H9 (cell line): ENCODE measurements at regions not wholly inside any gene's neighbourhood (a gene's known extent, or its start where the extent isn't known, plus 50 kb on each side); places are given as distances from the start of the nearest gene placed in this dataset.

Experiments used
- DNase-seq: peaks from one replicate; pipeline ENCODE4 v3.0.0-alpha.2; 2017
- H2AFZ ChIP-seq: one replicate; pipeline ENCODE4 v1.6.1; 2013; ENCODE audit warnings: mild to moderate bottlenecking, low read length, control low read depth, moderate library complexity
- H2AK5ac ChIP-seq: 2 replicates; pipeline ENCODE4 v1.6.1; 2013; ENCODE audit warnings: low read length, control low read depth, mixed read lengths; ENCODE audit not compliant: insufficient read length
- H2BK120ac ChIP-seq: one replicate; pipeline ENCODE4 v1.6.1; 2013; ENCODE audit warnings: low read depth, mild to moderate bottlenecking, low read length, control low read depth, inconsistent platforms; ENCODE audit not compliant: poor library complexity, severe bottlenecking
- H2BK12ac ChIP-seq: 2 replicates; pipeline ENCODE4 v1.6.1; 2013; ENCODE audit warnings: low read length, control low read depth, mixed read lengths, low read depth; ENCODE audit not compliant: insufficient read length
- H2BK15ac ChIP-seq: 2 replicates; pipeline ENCODE4 v1.6.1; 2013; ENCODE audit warnings: low read depth, low read length, control low read depth
- H2BK20ac ChIP-seq: one replicate; pipeline ENCODE4 v1.6.1; 2013; ENCODE audit warnings: low read depth, mild to moderate bottlenecking, low read length, control low read depth, inconsistent platforms; ENCODE audit not compliant: poor library complexity, severe bottlenecking
- H2BK5ac ChIP-seq: 2 replicates; pipeline ENCODE4 v1.6.1; 2013; ENCODE audit warnings: low read length, control low read depth, mixed read lengths; ENCODE audit not compliant: insufficient read length
- H3K14ac ChIP-seq: 2 replicates; pipeline ENCODE4 v1.6.1; 2013; ENCODE audit warnings: low read length, control low read depth; ENCODE audit not compliant: insufficient read depth
- H3K18ac ChIP-seq: 2 replicates; pipeline ENCODE4 v1.6.1; 2013; ENCODE audit warnings: low read depth, mild to moderate bottlenecking, mixed read lengths, low read length, control low read depth; ENCODE audit not compliant: insufficient read length
- H3K23ac ChIP-seq: 2 replicates; pipeline ENCODE4 v1.6.1; 2013; ENCODE audit warnings: low read length, control low read depth, mixed read lengths, low read depth; ENCODE audit not compliant: insufficient read length
- H3K23me2 ChIP-seq: 2 replicates; pipeline ENCODE4 v1.6.1; 2013; ENCODE audit warnings: low read depth, mild to moderate bottlenecking, mixed read lengths, low read length, control low read depth; ENCODE audit not compliant: insufficient read length, poor library complexity, severe bottlenecking
- H3K27ac ChIP-seq: 2 replicates; pipeline ENCODE4 v1.5.1; 2013; ENCODE audit warnings: low read length, control low read depth, mixed read lengths, low read depth; ENCODE audit not compliant: insufficient read length
- H3K27me3 ChIP-seq: 2 replicates; pipeline ENCODE4 v1.6.1; 2013; ENCODE audit warnings: low read length, control low read depth, inconsistent platforms; ENCODE audit not compliant: insufficient read depth
- H3K4ac ChIP-seq: 2 replicates; pipeline ENCODE4 v1.6.1; 2013; ENCODE audit warnings: low read depth, mild to moderate bottlenecking, control low read depth, inconsistent platforms, low read length, moderate library complexity
- H3K4me1 ChIP-seq: 2 replicates; pipeline ENCODE4 v1.6.1; 2013; ENCODE audit warnings: low read length, control low read depth, inconsistent platforms; ENCODE audit not compliant: insufficient read depth
- H3K4me2 ChIP-seq: 2 replicates; pipeline ENCODE4 v1.6.1; 2013; ENCODE audit warnings: low read length, control low read depth, mixed read lengths; ENCODE audit not compliant: insufficient read length, insufficient read depth
- H3K56ac ChIP-seq: 2 replicates; pipeline ENCODE4 v1.6.1; 2013; ENCODE audit warnings: low read depth, mild to moderate bottlenecking, mixed read lengths, low read length, control low read depth; ENCODE audit not compliant: insufficient read length
- H3K79me1 ChIP-seq: 2 replicates; pipeline ENCODE4 v1.6.1; 2013; ENCODE audit warnings: low read depth, mild to moderate bottlenecking, moderate library complexity, low read length, control low read depth, inconsistent platforms; ENCODE audit not compliant: insufficient read depth, poor library complexity, severe bottlenecking
- H3K79me2 ChIP-seq: 2 replicates; pipeline ENCODE4 v1.6.1; 2013; ENCODE audit warnings: low read length, control low read depth, inconsistent platforms; ENCODE audit not compliant: insufficient read depth
- H3K9ac ChIP-seq: 2 replicates; pipeline ENCODE4 v1.6.1; 2013; ENCODE audit warnings: low read length, control low read depth, mixed read lengths; ENCODE audit not compliant: insufficient read length; ENCODE audit errors: extremely low read depth
- H3K9me3 ChIP-seq: one replicate; pipeline ENCODE4 v1.6.1; 2013; ENCODE audit warnings: low read depth, low read length, inconsistent platforms; ENCODE audit not compliant: control insufficient read depth
- H3T11ph ChIP-seq: one replicate; pipeline ENCODE4 v1.6.1; 2013; ENCODE audit warnings: mild to moderate bottlenecking, low read length, control low read depth, inconsistent platforms
- H4K20me1 ChIP-seq: one replicate; pipeline ENCODE4 v1.6.1; 2013; ENCODE audit not compliant: control insufficient read depth, insufficient read length, insufficient read depth
- H4K5ac ChIP-seq: 2 replicates; pipeline ENCODE4 v1.6.1; 2013; ENCODE audit warnings: low read depth, mild to moderate bottlenecking, mixed read lengths, low read length, control low read depth; ENCODE audit not compliant: insufficient read length
- H4K8ac ChIP-seq: replicated peaks from 2 replicates; pipeline ENCODE4 v1.6.1; 2013; ENCODE audit warnings: low read length, control low read depth, mixed read lengths, low read depth; ENCODE audit not compliant: insufficient read length
- H4K91ac ChIP-seq: 2 replicates; pipeline ENCODE4 v1.6.1; 2013; ENCODE audit warnings: low read depth, mild to moderate bottlenecking, moderate library complexity, mixed read lengths, low read length, control low read depth; ENCODE audit not compliant: insufficient read length
- H3K27ac Mint-ChIP-seq, 3 experiments: 2 replicates in 2 of 3; 3 replicates in 1 of 3; pipeline ENCODE4 v1.8.0; 2020 to 2021; ENCODE audit warnings: mixed read lengths in 3 of 3, mild to moderate bottlenecking in 1 of 3, moderate library complexity in 1 of 3
- H3K27me3 Mint-ChIP-seq: 2 replicates; pipeline ENCODE4 v1.8.0; 2021; ENCODE audit warnings: low read depth, mild to moderate bottlenecking, moderate library complexity, mixed read lengths
- H3K36me3 Mint-ChIP-seq, 3 experiments: 2 replicates in 2 of 3; 3 replicates in 1 of 3; pipeline ENCODE4 v1.8.0; 2020 to 2021; ENCODE audit warnings: low read depth in 3 of 3, mixed read lengths in 3 of 3; ENCODE audit not compliant: insufficient read depth in 1 of 3
- H3K4me1 Mint-ChIP-seq, 2 experiments: 2 replicates each; pipeline ENCODE4 v1.8.0; 2020; ENCODE audit warnings: mixed read lengths in 2 of 2
- H3K4me3 Mint-ChIP-seq, 2 experiments: 2 replicates in 1 of 2; 3 replicates in 1 of 2; pipeline ENCODE4 v1.8.0; 2020 to 2021; ENCODE audit warnings: mild to moderate bottlenecking in 2 of 2, mixed read lengths in 2 of 2, moderate library complexity in 1 of 2
- H3K9me3 Mint-ChIP-seq, 2 experiments: 2 replicates in 1 of 2; 3 replicates in 1 of 2; pipeline ENCODE4 v1.8.0; 2020; ENCODE audit warnings: mild to moderate bottlenecking in 2 of 2, mixed read lengths in 2 of 2, moderate library complexity in 1 of 2
- WGBS: extraction: QIAGEN DNeasy Blood & Tissue Kit; methylation state at CpG from one replicate; pipeline ENCODE4 v1.1.7; 2013; ENCODE audit warnings: missing lambda C conversion rate, low lambda C conversion rate, mixed read lengths; ENCODE audit not compliant: insufficient read length; ENCODE audit errors: extremely low coverage; 5-methylcytosine and 5-hydroxymethylcytosine counted together
- TF ChIP-seq, protein P1 (sequence below): fragments of 200-600 bp; sonication (generic); conservative IDR thresholded peaks from 3 replicates; pipeline ENCODE4 v1.8.0; 2021; ENCODE audit warnings: antibody characterized with exemption, mild to moderate bottlenecking

DNA sequence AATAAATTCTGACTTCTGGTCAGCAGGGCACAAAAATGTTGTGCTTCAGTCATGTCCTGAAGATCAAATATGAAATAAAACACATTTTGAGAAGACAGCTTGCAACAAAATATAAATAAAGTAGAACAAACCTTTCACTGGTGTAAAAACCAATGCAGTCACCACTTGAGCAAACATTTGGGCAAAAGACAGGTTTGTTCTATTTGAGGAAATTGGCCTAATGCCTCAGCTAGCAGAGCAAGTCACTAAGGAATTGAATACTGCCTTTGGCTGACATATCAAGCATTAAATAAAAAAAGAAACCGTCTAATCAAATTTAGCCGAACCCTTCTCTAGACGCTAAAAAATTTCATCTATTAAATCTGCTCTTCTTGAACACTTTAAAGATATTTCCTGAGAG lies 475.4 kb upstream of the CNTN3 start:
- Histone ChIP-seq H2AK5ac (no peak overlapping the region), H2BK20ac (no peak overlapping the region), H3T11ph (no peak overlapping the region), H3K4me1 (no peaks in the 10 kb centered on the region), H3K14ac (no peak overlapping the region), H2BK15ac (no peak overlapping the region), H3K23ac (no peak overlapping the region), H4K20me1 (no peaks in the 10 kb centered on the region), H3K79me2 (no peaks in the 10 kb centered on the region), H2BK5ac (no peak overlapping the region), H3K23me2 (no peaks in the 10 kb centered on the region), H2BK12ac (no peak overlapping the region), H2BK120ac (no peak overlapping the region), H3K9ac (no peak overlapping the region), H4K5ac (no peak overlapping the region), H3K4ac (no peak overlapping the region), H2AFZ (no peak overlapping the region), H3K9me3 (no peaks in the 10 kb centered on the region), H3K27ac (no peak overlapping the region), H3K56ac (no peak overlapping the region), H3K4me2 (no peak overlapping the region), H4K8ac (no peak overlapping the region), H4K91ac (no peak overlapping the region), H3K18ac (no peak overlapping the region), H3K79me1 (no peaks in the 10 kb centered on the region), H3K27me3 (no peaks in the 10 kb centered on the region)
- Mint-ChIP-seq H3K4me3 (no peak overlapping the region), H3K9me3 (peaks cover 4 to 6% of the 10 kb centered on the region in 2 experiments; a peak in 2 of 5 replicates), H3K4me1 (peaks cover 0 to 3% of the 10 kb centered on the region in 2 experiments; a peak in 2 of 4 replicates), H3K36me3 (peaks cover 0 to 2% (median 0%) of the 10 kb centered on the region in 3 experiments; a peak in 1 of 7 replicates), H3K27me3 (no peaks in the 10 kb centered on the region; the same call in 1 of the 2 replicates), H3K27ac (no peak overlapping the region)
- TF ChIP-seq, protein P1, sequence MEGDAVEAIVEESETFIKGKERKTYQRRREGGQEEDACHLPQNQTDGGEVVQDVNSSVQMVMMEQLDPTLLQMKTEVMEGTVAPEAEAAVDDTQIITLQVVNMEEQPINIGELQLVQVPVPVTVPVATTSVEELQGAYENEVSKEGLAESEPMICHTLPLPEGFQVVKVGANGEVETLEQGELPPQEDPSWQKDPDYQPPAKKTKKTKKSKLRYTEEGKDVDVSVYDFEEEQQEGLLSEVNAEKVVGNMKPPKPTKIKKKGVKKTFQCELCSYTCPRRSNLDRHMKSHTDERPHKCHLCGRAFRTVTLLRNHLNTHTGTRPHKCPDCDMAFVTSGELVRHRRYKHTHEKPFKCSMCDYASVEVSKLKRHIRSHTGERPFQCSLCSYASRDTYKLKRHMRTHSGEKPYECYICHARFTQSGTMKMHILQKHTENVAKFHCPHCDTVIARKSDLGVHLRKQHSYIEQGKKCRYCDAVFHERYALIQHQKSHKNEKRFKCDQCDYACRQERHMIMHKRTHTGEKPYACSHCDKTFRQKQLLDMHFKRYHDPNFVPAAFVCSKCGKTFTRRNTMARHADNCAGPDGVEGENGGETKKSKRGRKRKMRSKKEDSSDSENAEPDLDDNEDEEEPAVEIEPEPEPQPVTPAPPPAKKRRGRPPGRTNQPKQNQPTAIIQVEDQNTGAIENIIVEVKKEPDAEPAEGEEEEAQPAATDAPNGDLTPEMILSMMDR = no peak
- WGBS = no CpG with 5 or more reads among the region's 3 CpGs
- DNase-seq = no peak
